ENCODE measurements at regions not wholly inside any gene's neighbourhood (a gene's known extent, or its start where the extent isn't known, plus 50 kb on each side); places are given as distances from the start of the nearest gene placed in this dataset.

GRCh38 chr4:125235971-125236370 lies 78.8 kb upstream of the FAT4 start:
- TF ChIP-seq CTCF (IDR thresholded peaks at IDR 0.05; ENCODE audit: low read depth, low read length, poor library complexity, severe bottlenecking), result no peak
- no peak for TF ChIP-seq EZH2phosphoT487 (IDR thresholded peaks at IDR 0.05; ENCODE audit: borderline replicate concordance, low read length)

Measured in DOHH2 (cell line).